ENCODE measurements at regions not wholly inside any gene's neighbourhood (a gene's known extent, or its start where the extent isn't known, plus 50 kb on each side); places are given as distances from the start of the nearest gene placed in this dataset.

DNA sequence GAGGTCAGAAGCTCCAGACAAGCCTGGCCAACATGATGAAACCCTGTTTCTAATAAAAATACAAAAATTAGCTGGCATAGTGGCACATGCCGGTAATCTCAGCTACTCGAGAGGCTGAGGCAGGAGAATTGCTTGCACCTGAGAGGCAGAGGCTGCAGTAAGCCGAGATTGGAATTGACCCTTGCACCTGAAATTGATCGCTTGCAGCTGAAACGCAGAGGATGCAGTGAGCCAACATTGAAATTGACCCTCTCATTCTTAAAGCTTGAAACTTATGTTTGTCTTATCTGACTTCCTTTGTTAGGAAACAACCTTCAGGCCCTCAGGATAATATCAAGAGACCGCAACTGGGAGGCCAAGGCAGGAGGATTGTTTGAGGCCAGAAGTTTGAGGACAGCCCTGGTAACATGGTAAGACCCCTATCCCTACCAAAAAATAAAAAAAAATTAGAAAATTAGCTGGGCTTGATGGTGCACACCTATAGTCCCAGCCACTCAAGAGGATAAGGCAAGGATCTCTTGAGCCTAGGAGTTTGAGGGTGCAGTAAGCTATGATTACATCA lies 376.6 kb upstream of the XYLT1 start:
- ATAC-seq (ENCODE audit: low FRiP score), result no peak
- no peaks in the 10 kb centered on the region for H3K36me3 ChIP-seq (ENCODE audit: control insufficient read depth in 1 of 2, insufficient read depth in 2 of 2, low read length in 1 of 2)
- no peak overlapping the region for H3K4me3 ChIP-seq (ENCODE audit: low read length in 2 of 2)
- H3K27me3 ChIP-seq (ENCODE audit: control insufficient read depth in 1 of 2, insufficient read depth in 2 of 2, low read length in 1 of 2), result peaks cover 0 to 2% of the 10 kb centered on the region in 2 donors
- H3K4me1 ChIP-seq (ENCODE audit: control insufficient read depth in 1 of 2, insufficient read depth in 2 of 2, low read length in 2 of 2), result no peaks in the 10 kb centered on the region
- DNase-seq, result no peak
- 80 to 91% methylated on average over 6 of the region's 6 CpGs for WGBS, 2 donors
- peaks cover 2% of the 10 kb centered on the region for H3K9me3 ChIP-seq (ENCODE audit: control insufficient read depth, low read length)
- H3K27ac ChIP-seq (ENCODE audit: low read depth in 1 of 2, low read length in 2 of 2), result no peak overlapping the region
- intact Hi-C loops (cut with DNase I), result no loop called here

DNA sequence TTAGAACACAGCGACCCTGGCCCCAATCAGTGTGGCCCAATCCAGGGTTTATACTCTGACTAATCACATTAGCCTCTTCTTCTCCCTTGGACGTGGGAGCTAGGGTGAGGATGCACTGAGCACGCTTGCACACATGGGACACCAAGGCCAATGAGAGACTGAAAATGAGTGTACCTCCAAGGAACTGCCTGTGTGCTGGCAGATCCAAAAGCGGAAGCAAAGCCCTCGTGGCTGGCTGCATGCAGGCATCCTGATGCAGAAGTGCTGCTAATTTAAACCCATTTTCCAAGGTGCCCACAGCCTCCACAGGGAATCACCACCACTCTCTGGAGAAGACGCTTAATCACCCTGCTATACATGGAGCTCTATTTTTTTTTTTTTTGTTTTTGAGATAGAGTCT lies 375.3 kb upstream of the XYLT1 start:
- ATAC-seq (ENCODE audit: low FRiP score) (no peak), DNase-seq (no peak)
- intact Hi-C loops (cut with DNase I), result no loop called here
- H3K36me3 ChIP-seq (ENCODE audit: control insufficient read depth in 1 of 2, insufficient read depth in 2 of 2, low read length in 1 of 2), result no peaks in the 10 kb centered on the region
- H3K4me1 ChIP-seq (ENCODE audit: control insufficient read depth in 1 of 2, insufficient read depth in 2 of 2, low read length in 2 of 2), result no peaks in the 10 kb centered on the region
- H3K27ac ChIP-seq (ENCODE audit: low read depth in 1 of 2, low read length in 2 of 2), result no peak overlapping the region
- 81 to 82% methylated on average over 6 of the region's 6 CpGs for WGBS, 2 donors
- peaks cover 0 to 2% of the 10 kb centered on the region in 2 donors for H3K27me3 ChIP-seq (ENCODE audit: control insufficient read depth in 1 of 2, insufficient read depth in 2 of 2, low read length in 1 of 2)
- H3K9me3 ChIP-seq (ENCODE audit: control insufficient read depth, low read length), result peaks cover 2% of the 10 kb centered on the region
- H3K4me3 ChIP-seq (ENCODE audit: low read length in 2 of 2), result no peak overlapping the region

DNA sequence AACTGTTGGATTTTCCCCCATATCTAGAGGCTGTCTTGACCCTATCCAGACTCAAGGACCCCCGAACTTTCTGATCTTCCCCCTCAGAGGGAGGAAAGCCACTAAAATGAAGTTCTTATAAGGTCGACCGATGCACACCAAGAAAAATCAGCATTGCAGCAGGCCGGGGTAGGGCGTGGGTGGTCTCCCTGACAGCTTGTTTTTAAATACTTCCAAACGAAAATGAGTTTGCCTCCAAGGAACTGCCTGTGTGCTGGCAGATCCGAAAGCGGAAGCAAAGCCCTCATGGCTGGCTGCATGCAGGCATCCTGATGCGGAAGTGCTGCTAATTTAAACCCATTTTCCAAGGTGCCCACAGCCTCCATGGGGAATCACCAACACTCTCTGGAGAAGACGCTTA lies 374.3 kb upstream of the XYLT1 start:
- Histone ChIP-seq H3K27me3 (ENCODE audit: control insufficient read depth in 1 of 2, insufficient read depth in 2 of 2, low read length in 1 of 2) (peaks cover 0 to 2% of the 10 kb centered on the region in 2 donors), H3K27ac (ENCODE audit: low read depth in 1 of 2, low read length in 2 of 2) (no peak overlapping the region), H3K36me3 (ENCODE audit: control insufficient read depth in 1 of 2, insufficient read depth in 2 of 2, low read length in 1 of 2) (no peaks in the 10 kb centered on the region), H3K9me3 (ENCODE audit: control insufficient read depth, low read length) (peaks cover 2% of the 10 kb centered on the region), H3K4me1 (ENCODE audit: control insufficient read depth in 1 of 2, insufficient read depth in 2 of 2, low read length in 2 of 2) (no peaks in the 10 kb centered on the region), H3K4me3 (ENCODE audit: low read length in 2 of 2) (no peak overlapping the region)
- ATAC-seq (ENCODE audit: low FRiP score) (no peak), DNase-seq (no peak)
- intact Hi-C loops (cut with DNase I), result no loop called here
- WGBS, 2 donors, result 24 to 36% methylated on average over 10 of the region's 10 CpGs

DNA sequence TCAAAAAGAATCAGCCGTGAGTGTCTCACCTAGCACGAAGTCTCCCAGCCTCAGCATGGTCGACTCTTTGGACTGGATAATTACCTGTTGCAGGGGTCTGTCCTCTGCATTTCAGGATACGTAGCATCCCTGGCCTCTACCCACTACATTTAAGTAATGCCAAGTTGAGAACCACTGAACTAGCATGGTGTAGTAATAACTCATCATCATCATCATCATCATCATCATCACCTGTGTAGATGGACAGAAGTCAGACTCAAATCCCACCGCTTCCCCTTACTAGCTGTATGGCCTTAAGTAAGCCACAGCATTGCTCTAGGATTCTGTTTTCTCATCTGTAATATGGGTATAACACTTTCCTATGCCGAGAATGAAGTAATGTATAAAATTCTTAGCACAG lies 373.1 kb upstream of the XYLT1 start:
- 86 to 92% methylated on average over 6 of the region's 6 CpGs for WGBS, 2 donors
- Histone ChIP-seq H3K27ac (ENCODE audit: low read depth in 1 of 2, low read length in 2 of 2) (no peak overlapping the region), H3K9me3 (ENCODE audit: control insufficient read depth, low read length) (peaks cover 2% of the 10 kb centered on the region), H3K4me3 (ENCODE audit: low read length in 2 of 2) (no peak overlapping the region), H3K36me3 (ENCODE audit: control insufficient read depth in 1 of 2, insufficient read depth in 2 of 2, low read length in 1 of 2) (no peaks in the 10 kb centered on the region), H3K27me3 (ENCODE audit: control insufficient read depth in 1 of 2, insufficient read depth in 2 of 2, low read length in 1 of 2) (peaks cover 0 to 2% of the 10 kb centered on the region in 2 donors), H3K4me1 (ENCODE audit: control insufficient read depth in 1 of 2, insufficient read depth in 2 of 2, low read length in 2 of 2) (no peaks in the 10 kb centered on the region)
- intact Hi-C loops (cut with DNase I), result no loop called here
- DNase-seq (no peak), ATAC-seq (ENCODE audit: low FRiP score) (no peak)

DNA sequence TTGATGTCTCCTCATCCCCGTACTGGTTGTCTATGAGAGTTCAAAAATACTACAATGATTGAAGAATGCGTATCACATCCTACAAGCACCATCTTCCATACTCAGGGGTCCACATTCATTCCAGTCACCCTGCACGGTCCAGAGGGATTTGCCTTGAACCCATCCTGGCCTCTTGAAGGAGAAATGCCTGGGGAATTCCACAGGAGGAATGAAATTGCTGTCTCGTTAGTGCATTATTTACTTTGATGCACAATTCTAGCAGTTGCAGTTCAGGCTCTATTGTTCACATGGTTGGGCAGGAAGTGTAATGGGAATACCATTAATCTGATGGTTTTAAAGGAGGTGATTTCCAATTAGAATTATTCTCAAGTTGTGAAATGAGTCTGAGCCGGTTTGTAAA lies 369.1 kb upstream of the XYLT1 start:
- no peak overlapping the region for H3K27ac ChIP-seq (ENCODE audit: low read depth in 1 of 2, low read length in 2 of 2)
- WGBS, 2 donors, result 59 to 65% methylated on average over 5 of the region's 5 CpGs
- no peak overlapping the region for H3K4me3 ChIP-seq (ENCODE audit: low read length in 2 of 2)
- intact Hi-C loops (cut with DNase I), result no loop called here
- H3K4me1 ChIP-seq (ENCODE audit: control insufficient read depth in 1 of 2, insufficient read depth in 2 of 2, low read length in 2 of 2), result no peaks in the 10 kb centered on the region
- DNase-seq, result no peak
- no peak for ATAC-seq (ENCODE audit: low FRiP score)
- H3K27me3 ChIP-seq (ENCODE audit: control insufficient read depth in 1 of 2, insufficient read depth in 2 of 2, low read length in 1 of 2), result no peaks in the 10 kb centered on the region
- no peaks in the 10 kb centered on the region for H3K9me3 ChIP-seq (ENCODE audit: control insufficient read depth, low read length)
- no peaks in the 10 kb centered on the region for H3K36me3 ChIP-seq (ENCODE audit: control insufficient read depth in 1 of 2, insufficient read depth in 2 of 2, low read length in 1 of 2)

DNA sequence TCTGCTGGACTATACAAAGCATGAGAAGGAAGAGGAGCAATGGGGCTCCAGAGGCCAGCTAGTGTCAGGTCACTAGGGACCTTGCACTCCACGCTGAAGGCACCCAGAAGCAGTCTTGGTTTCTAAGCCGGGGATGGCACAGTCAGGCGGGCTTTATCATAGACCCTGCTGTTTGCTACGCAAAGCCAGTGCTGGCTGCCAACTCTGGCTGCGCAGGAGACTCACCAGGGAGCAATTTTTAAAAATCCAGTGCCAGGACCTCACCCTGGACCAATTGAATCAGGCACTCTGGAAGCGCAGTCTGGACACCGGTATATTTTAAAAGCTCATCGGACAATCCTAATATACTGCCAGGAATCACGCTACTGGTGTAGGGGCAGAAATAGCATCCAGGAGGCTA lies 368.5 kb upstream of the XYLT1 start:
- intact Hi-C loops (cut with DNase I), result no loop called here
- ATAC-seq (ENCODE audit: low FRiP score) (no peak), DNase-seq (no peak)
- Histone ChIP-seq H3K27ac (ENCODE audit: low read depth in 1 of 2, low read length in 2 of 2) (no peak overlapping the region), H3K4me3 (ENCODE audit: low read length in 2 of 2) (no peak overlapping the region), H3K4me1 (ENCODE audit: control insufficient read depth in 1 of 2, insufficient read depth in 2 of 2, low read length in 2 of 2) (no peaks in the 10 kb centered on the region), H3K36me3 (ENCODE audit: control insufficient read depth in 1 of 2, insufficient read depth in 2 of 2, low read length in 1 of 2) (no peaks in the 10 kb centered on the region), H3K9me3 (ENCODE audit: control insufficient read depth, low read length) (no peaks in the 10 kb centered on the region), H3K27me3 (ENCODE audit: control insufficient read depth in 1 of 2, insufficient read depth in 2 of 2, low read length in 1 of 2) (no peaks in the 10 kb centered on the region)
- whole genome bisulfite sequencing, 2 donors, result 62 to 69% methylated on average over 9 of the region's 9 CpGs

DNA sequence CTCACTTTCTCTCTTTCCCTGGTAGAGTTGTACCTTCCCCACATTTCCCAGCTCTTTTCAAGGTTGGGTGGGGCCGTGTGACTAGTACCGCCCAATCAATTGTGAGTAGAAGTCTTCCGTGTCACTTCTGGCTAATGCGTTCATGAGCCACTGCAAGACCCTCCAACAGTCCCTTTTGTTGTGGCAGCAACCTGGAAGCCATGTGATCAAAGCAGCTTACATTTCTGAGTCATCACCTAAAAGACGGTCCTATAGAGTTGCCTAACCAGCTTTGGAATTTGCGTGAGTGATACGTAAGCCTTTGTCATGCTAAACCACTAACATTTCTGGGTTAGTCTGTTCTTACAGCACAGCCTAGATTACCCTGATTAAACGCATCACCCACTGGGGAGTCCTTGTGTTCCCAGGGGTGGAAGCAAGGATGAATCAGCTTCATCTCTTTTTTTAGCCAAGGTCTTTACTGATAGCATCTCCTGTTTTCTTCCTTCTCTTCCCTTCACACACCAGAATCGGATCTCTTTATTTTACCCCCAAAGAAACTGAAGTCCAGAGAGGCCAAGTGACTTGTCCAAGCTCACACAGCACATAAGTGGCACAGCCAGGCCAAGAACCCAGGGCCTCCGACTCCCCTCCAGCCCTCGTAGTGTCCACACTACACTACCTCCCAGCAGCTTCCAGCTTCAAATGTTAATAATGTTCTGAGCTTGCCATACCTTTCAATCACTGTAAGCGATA lies 366.3 kb upstream of the XYLT1 start:
- no peak for ATAC-seq (ENCODE audit: low FRiP score)
- intact Hi-C loops (cut with DNase I), result no loop called here
- no peak for DNase-seq
- no peaks in the 10 kb centered on the region for H3K36me3 ChIP-seq (ENCODE audit: control insufficient read depth in 1 of 2, insufficient read depth in 2 of 2, low read length in 1 of 2)
- H3K27ac ChIP-seq (ENCODE audit: low read depth in 1 of 2, low read length in 2 of 2), result no peak overlapping the region
- WGBS, 2 donors, result 60 to 63% methylated on average over 12 of the region's 12 CpGs
- no peaks in the 10 kb centered on the region for H3K4me1 ChIP-seq (ENCODE audit: control insufficient read depth in 1 of 2, insufficient read depth in 2 of 2, low read length in 2 of 2)
- H3K4me3 ChIP-seq (ENCODE audit: low read length in 2 of 2), result no peak overlapping the region
- no peaks in the 10 kb centered on the region for H3K9me3 ChIP-seq (ENCODE audit: control insufficient read depth, low read length)
- H3K27me3 ChIP-seq (ENCODE audit: control insufficient read depth in 1 of 2, insufficient read depth in 2 of 2, low read length in 1 of 2), result no peaks in the 10 kb centered on the region

DNA sequence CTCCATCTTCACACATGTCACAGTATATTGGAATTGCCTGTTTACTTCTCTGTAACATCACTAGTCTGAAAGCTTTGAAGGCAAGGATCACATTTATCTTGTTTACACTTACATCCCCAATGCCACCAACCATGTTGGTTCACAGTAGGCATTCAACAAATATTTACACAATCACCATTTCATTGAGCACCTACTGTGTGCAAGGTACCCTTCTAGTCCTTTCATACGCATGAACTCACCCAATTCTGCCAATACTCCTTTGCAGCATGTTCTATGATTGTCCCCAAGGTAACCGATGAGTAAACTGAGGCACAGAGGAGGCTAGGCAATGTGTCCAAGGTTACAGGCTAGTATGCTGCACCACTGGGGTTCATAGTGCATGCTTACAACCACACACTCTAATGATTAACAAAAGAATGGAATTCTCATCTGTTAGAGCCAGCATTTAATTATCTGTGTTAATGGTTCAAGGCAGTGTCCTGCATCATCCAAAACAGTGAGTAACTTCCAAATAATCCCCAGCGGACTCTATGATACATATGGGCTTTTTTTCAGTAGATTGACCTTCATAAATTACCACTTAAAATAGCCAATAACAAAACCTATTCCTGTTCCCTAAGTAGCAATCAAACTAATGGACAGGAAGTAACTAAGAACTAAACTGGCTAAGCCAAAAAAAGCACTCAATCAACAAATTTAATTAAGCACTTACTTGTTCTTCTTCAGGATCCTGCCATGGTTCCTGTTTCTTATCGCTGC lies 364.5 kb upstream of the XYLT1 start:
- Histone ChIP-seq H3K27me3 (ENCODE audit: control insufficient read depth in 1 of 2, insufficient read depth in 2 of 2, low read length in 1 of 2) (no peaks in the 10 kb centered on the region), H3K4me1 (ENCODE audit: control insufficient read depth in 1 of 2, insufficient read depth in 2 of 2, low read length in 2 of 2) (no peaks in the 10 kb centered on the region), H3K27ac (ENCODE audit: low read depth in 1 of 2, low read length in 2 of 2) (no peak overlapping the region), H3K4me3 (ENCODE audit: low read length in 2 of 2) (no peak overlapping the region), H3K36me3 (ENCODE audit: control insufficient read depth in 1 of 2, insufficient read depth in 2 of 2, low read length in 1 of 2) (no peaks in the 10 kb centered on the region), H3K9me3 (ENCODE audit: control insufficient read depth, low read length) (no peaks in the 10 kb centered on the region)
- ATAC-seq (ENCODE audit: low FRiP score) (no peak), DNase-seq (no peak)
- intact Hi-C loops (cut with DNase I), result no loop called here
- WGBS, 2 donors, result 78 to 86% methylated on average over 4 of the region's 4 CpGs

DNA sequence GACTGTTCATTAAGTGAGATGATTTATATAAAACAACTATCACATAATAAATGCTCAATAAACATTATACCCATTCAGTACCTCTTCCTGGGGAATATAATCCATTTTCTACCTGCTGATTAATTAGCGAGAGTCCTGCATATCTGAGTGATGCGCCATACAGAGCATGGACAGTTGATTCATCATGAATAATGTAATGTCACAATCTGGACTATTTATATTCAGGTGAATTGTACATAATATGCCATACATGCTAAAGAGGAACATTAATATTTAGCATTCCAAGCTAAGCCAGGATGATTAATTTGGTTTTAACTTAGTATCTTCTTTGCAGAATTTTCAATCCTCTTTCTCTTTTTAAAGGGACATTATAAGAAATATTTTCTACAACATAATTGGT lies 362.0 kb upstream of the XYLT1 start:
- 90 to 91% methylated on average over 2 of the region's 2 CpGs for WGBS, 2 donors
- H3K9me3 ChIP-seq (ENCODE audit: control insufficient read depth, low read length), result no peaks in the 10 kb centered on the region
- H3K27me3 ChIP-seq (ENCODE audit: control insufficient read depth in 1 of 2, insufficient read depth in 2 of 2, low read length in 1 of 2), result no peaks in the 10 kb centered on the region
- no peaks in the 10 kb centered on the region for H3K36me3 ChIP-seq (ENCODE audit: control insufficient read depth in 1 of 2, insufficient read depth in 2 of 2, low read length in 1 of 2)
- H3K27ac ChIP-seq (ENCODE audit: low read depth in 1 of 2, low read length in 2 of 2), result no peak overlapping the region
- intact Hi-C loops (cut with DNase I), result no loop called here
- H3K4me3 ChIP-seq (ENCODE audit: low read length in 2 of 2), result no peak overlapping the region
- DNase-seq (no peak), ATAC-seq (ENCODE audit: low FRiP score) (no peak)
- no peaks in the 10 kb centered on the region for H3K4me1 ChIP-seq (ENCODE audit: control insufficient read depth in 1 of 2, insufficient read depth in 2 of 2, low read length in 2 of 2)
